K562 (cell line): ENCODE measurements at regions not wholly inside any gene's neighbourhood (a gene's known extent, or its start where the extent isn't known, plus 50 kb on each side); places are given as distances from the start of the nearest gene placed in this dataset.

Source experiments
- BRCA1 ChIP-seq, 2 experiments: fragments of 450-650 bp in 1 of 2; sonication (generic) in 1 of 2; formaldehyde crosslinking in 1 of 2; IDR thresholded peaks; 2 replicates each; pipeline versions ENCODE4 v1.5.0 to v1.6.1; 2017 to 2020; ENCODE audit warnings: mild to moderate bottlenecking in 1 of 2, missing genetic modification reagents in 1 of 2
- ETV6 ChIP-seq, 3 experiments: fragments of 150-350 bp in 1 of 3; sonication (generic) in 1 of 3; formaldehyde crosslinking in 1 of 3; IDR thresholded peaks; 2 replicates each; pipeline versions ENCODE4 v1.6.1 to v1.8.0; 2014 to 2022; ENCODE audit warnings: borderline replicate concordance in 2 of 3, low read depth in 2 of 3, antibody characterized with exemption in 1 of 3, low read length in 1 of 3, mild to moderate bottlenecking in 1 of 3, missing genetic modification reagents in 1 of 3
- FOXJ3 ChIP-seq: sonication (generic); formaldehyde crosslinking; IDR thresholded peaks from 2 replicates; pipeline ENCODE4 v1.4.0; 2020; ENCODE audit warnings: mild to moderate bottlenecking, missing genetic modification reagents
- GATAD2A ChIP-seq: fragments of 450-650 bp; IDR thresholded peaks from 2 replicates; pipeline ENCODE4 v1.6.1; 2017
- NONO ChIP-seq, 2 experiments: fragments of 200-400 bp in 1 of 2; fragments of 450-650 bp in 1 of 2; formaldehyde crosslinking in 1 of 2; IDR thresholded peaks; 2 replicates each; pipeline ENCODE4 v1.6.1; 2017; ENCODE audit warnings: low read depth in 2 of 2, mild to moderate bottlenecking in 2 of 2, moderate library complexity in 2 of 2, low read length in 1 of 2
- NR2C2 ChIP-seq, 2 experiments: fragments of 200-800 bp in 1 of 2; sonication (Bioruptor generic) in 1 of 2; sonication (generic) in 1 of 2; formaldehyde crosslinking in 1 of 2; IDR thresholded peaks; 2 replicates each; pipeline versions ENCODE4 v1.6.1 to v1.8.0; 2016 to 2022; ENCODE audit warnings: mild to moderate bottlenecking in 1 of 2, missing compliant biosample characterization in 1 of 2, missing genetic modification characterization in 1 of 2, missing genetic modification reagents in 1 of 2
- PBX2 ChIP-seq, 2 experiments: IDR thresholded peaks in 1 of 2; conservative IDR thresholded peaks in 1 of 2; 2 replicates each; pipeline ENCODE4 v1.6.1; 2016; ENCODE audit warnings: low read depth in 2 of 2, mild to moderate bottlenecking in 1 of 2, missing compliant biosample characterization in 1 of 2, missing genetic modification characterization in 1 of 2, moderate library complexity in 1 of 2
- RHOXF2B ChIP-seq: fragments of 250-450 bp; sonication (Bioruptor Pico); conservative IDR thresholded peaks from 2 replicates; pipeline ENCODE4 v1.5.1; 2021
- STAT5A ChIP-seq: IDR thresholded peaks from 2 replicates; pipeline ENCODE4 v1.6.1; 2012; ENCODE audit warnings: low read length, inconsistent platforms, borderline replicate concordance
- STAT5B ChIP-seq: fragments of 250-450 bp; sonication (Bioruptor Pico); IDR thresholded peaks from 2 replicates; pipeline ENCODE4 v1.8.0; 2021; ENCODE audit warnings: mild to moderate bottlenecking, inconsistent platforms
- TGIF2 ChIP-seq: sonication (generic); formaldehyde crosslinking; IDR thresholded peaks from 2 replicates; pipeline ENCODE4 v1.8.1; 2022; ENCODE audit warnings: mild to moderate bottlenecking, missing genetic modification reagents, moderate library complexity
- THAP12 ChIP-seq: fragments of 250-450 bp; sonication (Bioruptor Pico); IDR thresholded peaks from 2 replicates; pipeline ENCODE4 v1.9.0; 2021; ENCODE audit warnings: mild to moderate bottlenecking, inconsistent platforms
- WHSC1 ChIP-seq: IDR thresholded peaks from one replicate; pipeline ENCODE4 v1.6.1; 2012; ENCODE audit warnings: low read length, control low read depth, inconsistent platforms
- ZNF143 ChIP-seq: sonication (generic); formaldehyde crosslinking; IDR thresholded peaks from 2 replicates; pipeline ENCODE4 v1.9.0; 2022; ENCODE audit warnings: mild to moderate bottlenecking, missing genetic modification reagents
- ZNF644 ChIP-seq: fragments of 200-800 bp; sonication (Bioruptor generic); IDR thresholded peaks from 2 replicates; pipeline ENCODE4 v1.6.1; 2016; ENCODE audit warnings: low read depth, missing genetic modification characterization, missing compliant biosample characterization
- TF ChIP-seq, protein P1 (sequence below): fragments of 450-650 bp; conservative IDR thresholded peaks from 2 replicates; pipeline ENCODE4 v1.6.1; 2016; ENCODE audit warnings: missing genetic modification characterization, low read depth, mild to moderate bottlenecking, missing compliant biosample characterization, moderate library complexity
- TF ChIP-seq, protein P2 (sequence below): fragments of 450-650 bp; IDR thresholded peaks from one replicate; pipeline ENCODE4 v1.6.1; 2018; ENCODE audit warnings: mild to moderate bottlenecking, moderate library complexity; ENCODE audit not compliant: partially characterized antibody
- TF ChIP-seq, protein P3 (sequence below): fragments of 250-450 bp; sonication (Bioruptor Pico); IDR thresholded peaks from 2 replicates; pipeline ENCODE4 v1.9.0; 2021; ENCODE audit warnings: mild to moderate bottlenecking

GRCh38 chr9:4433379-4433778 is 56.9 kb upstream of the SLC1A1 start (continued):
- TF ChIP-seq NR2C2 (CRISPR knock-in tag; IDR thresholded peaks at IDR 0.05): no peak
- TF ChIP-seq NR2C2 (tag; IDR thresholded peaks at IDR 0.05): no peak
- TF ChIP-seq ZNF644 (tag): no peak
- no peak for TF ChIP-seq ETV6 (IDR thresholded peaks at IDR 0.05; ENCODE audit: borderline replicate concordance in 1 of 2, low read depth in 2 of 2, low read length in 1 of 2)
- no peak for TF ChIP-seq ETV6 (CRISPR knock-in tag; IDR thresholded peaks at IDR 0.05; ENCODE audit: borderline replicate concordance)
- TF ChIP-seq TGIF2 (CRISPR knock-in tag): no peak
- no peak for TF ChIP-seq NONO (IDR thresholded peaks at IDR 0.05; ENCODE audit: low read depth in 2 of 2, low read length in 1 of 2)
- no peak for TF ChIP-seq GATAD2A
- TF ChIP-seq, protein P1, sequence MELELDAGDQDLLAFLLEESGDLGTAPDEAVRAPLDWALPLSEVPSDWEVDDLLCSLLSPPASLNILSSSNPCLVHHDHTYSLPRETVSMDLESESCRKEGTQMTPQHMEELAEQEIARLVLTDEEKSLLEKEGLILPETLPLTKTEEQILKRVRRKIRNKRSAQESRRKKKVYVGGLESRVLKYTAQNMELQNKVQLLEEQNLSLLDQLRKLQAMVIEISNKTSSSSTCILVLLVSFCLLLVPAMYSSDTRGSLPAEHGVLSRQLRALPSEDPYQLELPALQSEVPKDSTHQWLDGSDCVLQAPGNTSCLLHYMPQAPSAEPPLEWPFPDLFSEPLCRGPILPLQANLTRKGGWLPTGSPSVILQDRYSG (tag): no peak
- no peak for TF ChIP-seq STAT5A
- TF ChIP-seq, protein P2, sequence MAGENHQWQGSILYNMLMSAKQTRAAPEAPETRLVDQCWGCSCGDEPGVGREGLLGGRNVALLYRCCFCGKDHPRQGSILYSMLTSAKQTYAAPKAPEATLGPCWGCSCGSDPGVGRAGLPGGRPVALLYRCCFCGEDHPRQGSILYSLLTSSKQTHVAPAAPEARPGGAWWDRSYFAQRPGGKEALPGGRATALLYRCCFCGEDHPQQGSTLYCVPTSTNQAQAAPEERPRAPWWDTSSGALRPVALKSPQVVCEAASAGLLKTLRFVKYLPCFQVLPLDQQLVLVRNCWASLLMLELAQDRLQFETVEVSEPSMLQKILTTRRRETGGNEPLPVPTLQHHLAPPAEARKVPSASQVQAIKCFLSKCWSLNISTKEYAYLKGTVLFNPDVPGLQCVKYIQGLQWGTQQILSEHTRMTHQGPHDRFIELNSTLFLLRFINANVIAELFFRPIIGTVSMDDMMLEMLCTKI: no peak
- TF ChIP-seq FOXJ3 (CRISPR knock-in tag): no peak
- no peak for TF ChIP-seq ZNF143 (CRISPR knock-in tag)
- no peak for TF ChIP-seq BRCA1 (IDR thresholded peaks at IDR 0.05)
- no peak for TF ChIP-seq BRCA1 (CRISPR knock-in tag; IDR thresholded peaks at IDR 0.05)
- TF ChIP-seq PBX2 (CRISPR knock-in tag; IDR thresholded peaks at IDR 0.05; ENCODE audit: low read depth): no peak
- TF ChIP-seq PBX2 (tag; conservative IDR thresholded peaks at IDR 0.05; ENCODE audit: low read depth): peak; percentile 58
- TF ChIP-seq WHSC1: no peak
- TF ChIP-seq, protein P3, sequence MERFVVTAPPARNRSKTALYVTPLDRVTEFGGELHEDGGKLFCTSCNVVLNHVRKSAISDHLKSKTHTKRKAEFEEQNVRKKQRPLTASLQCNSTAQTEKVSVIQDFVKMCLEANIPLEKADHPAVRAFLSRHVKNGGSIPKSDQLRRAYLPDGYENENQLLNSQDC (CRISPR knock-in tag): no peak
- no peak for TF ChIP-seq STAT5B (CRISPR knock-in tag)
- TF ChIP-seq THAP12 (CRISPR knock-in tag): no peak
- no peak for TF ChIP-seq RHOXF2B
